ENCODE measurements at regions not wholly inside any gene's neighbourhood (a gene's known extent, or its start where the extent isn't known, plus 50 kb on each side); places are given as distances from the start of the nearest gene placed in this dataset.

GRCh38 chr12:5332551-5332950 is 99.4 kb upstream of the NTF3 start:
- Histone ChIP-seq H3K27me3 (ENCODE audit: control insufficient read depth in 4 of 4, insufficient read depth in 4 of 4, low read length in 3 of 4) (peaks cover 0 to 8% (median 0%) of the 10 kb centered on the region in 4 donors), H3K27ac (ENCODE audit: low read depth in 1 of 2, low read length in 2 of 2) (no peak overlapping the region), H3K9ac (ENCODE audit: low read depth in 1 of 2, low read length in 2 of 2) (no peak overlapping the region), H3K4me3 (ENCODE audit: low read depth in 1 of 3, low read length in 3 of 3) (no peak overlapping the region), H3K9me3 (ENCODE audit: control insufficient read depth in 4 of 4, low read length in 3 of 4) (no peaks in the 10 kb centered on the region), H3K36me3 (ENCODE audit: control insufficient read depth in 4 of 4, insufficient read depth in 3 of 4, low read depth in 1 of 4, low read length in 3 of 4) (no peaks in the 10 kb centered on the region), H3K4me1 (ENCODE audit: control insufficient read depth in 4 of 4, insufficient read depth in 4 of 4, low read length in 3 of 4) (no peaks in the 10 kb centered on the region)
- 70% methylated on average over 3 of the region's 3 CpGs for WGBS
- DNase-seq (ENCODE audit: low spot score): no peak
- no peak for TF ChIP-seq RAD21 (IDR thresholded peaks at IDR 0.05)
- TF ChIP-seq NR2F2 (IDR thresholded peaks at IDR 0.05): no peak
- no peak for TF ChIP-seq REST (IDR thresholded peaks at IDR 0.05)
- no peak for TF ChIP-seq SP1 (IDR thresholded peaks at IDR 0.05)
- no peak for TF ChIP-seq EGR1 (IDR thresholded peaks at IDR 0.05; ENCODE audit: low read depth in 2 of 2)
- TF ChIP-seq TAF1 (conservative IDR thresholded peaks at IDR 0.05): no peak

GRCh38 chr12:5333096-5333495 is 98.8 kb upstream of the NTF3 start:
- Histone ChIP-seq H3K27me3 (ENCODE audit: control insufficient read depth in 4 of 4, insufficient read depth in 4 of 4, low read length in 3 of 4) (peaks cover 0 to 8% (median 0%) of the 10 kb centered on the region in 4 donors), H3K27ac (ENCODE audit: low read depth in 1 of 2, low read length in 2 of 2) (no peak overlapping the region), H3K4me1 (ENCODE audit: control insufficient read depth in 4 of 4, insufficient read depth in 4 of 4, low read length in 3 of 4) (no peaks in the 10 kb centered on the region), H3K4me3 (ENCODE audit: low read depth in 1 of 3, low read length in 3 of 3) (no peak overlapping the region), H3K9ac (ENCODE audit: low read depth in 1 of 2, low read length in 2 of 2) (no peak overlapping the region), H3K9me3 (ENCODE audit: control insufficient read depth in 4 of 4, low read length in 3 of 4) (no peaks in the 10 kb centered on the region), H3K36me3 (ENCODE audit: control insufficient read depth in 4 of 4, insufficient read depth in 3 of 4, low read depth in 1 of 4, low read length in 3 of 4) (no peaks in the 10 kb centered on the region)
- WGBS: 76% methylated on average over 7 of the region's 7 CpGs
- TF ChIP-seq RXRA (IDR thresholded peaks at IDR 0.05) (no peak), MAX (IDR thresholded peaks at IDR 0.05) (no peak), GABPA (IDR thresholded peaks at IDR 0.05 in 1 of 2, conservative IDR thresholded peaks at IDR 0.05 in 1 of 2) (no peak), FOXA1 (IDR thresholded peaks at IDR 0.05) (no peak), HNF4G (IDR thresholded peaks at IDR 0.05) (no peak), REST (IDR thresholded peaks at IDR 0.05) (no peak), EGR1 (IDR thresholded peaks at IDR 0.05; ENCODE audit: low read depth in 2 of 2) (no peak), CTCF (IDR thresholded peaks at IDR 0.05; ENCODE audit: low read depth, low read length, missing input control) (no peak), YY1 (IDR thresholded peaks at IDR 0.05) (no peak), SP1 (IDR thresholded peaks at IDR 0.05) (no peak), TAF1 (conservative IDR thresholded peaks at IDR 0.05) (no peak), JUND (IDR thresholded peaks at IDR 0.05) (no peak)
- DNase-seq (ENCODE audit: low spot score): no peak
